DOHH2 (cell line): ENCODE measurements at regions not wholly inside any gene's neighbourhood (a gene's known extent, or its start where the extent isn't known, plus 50 kb on each side); places are given as distances from the start of the nearest gene placed in this dataset.
"Not testable (repeated sequence)": the region's sequence is repeated elsewhere in the genome, so short reads cannot be mapped to it uniquely, and the experiment has no call there.

Experiments
- H3F3A ChIP-seq: fragments of 200-600 bp; sonication (generic), shearing (Covaris generic); 2 replicates; pipeline ENCODE4 v1.6.0; 2016; ENCODE audit warnings: antibody characterized with exemption, mild to moderate bottlenecking; ENCODE audit not compliant: control insufficient read depth, insufficient read depth
- H3K27ac ChIP-seq: fragments of 200-600 bp; sonication (generic); 2 replicates; pipeline ENCODE4 v1.5.1; 2014; ENCODE audit warnings: low read depth, mild to moderate bottlenecking, low read length, moderate library complexity
- H3K27me3 ChIP-seq: fragments of 200-600 bp; sonication (generic); 2 replicates; pipeline ENCODE4 v1.6.1; 2014; ENCODE audit warnings: mild to moderate bottlenecking, low read length, mixed read lengths; ENCODE audit not compliant: control insufficient read depth
- H3K36me3 ChIP-seq: fragments of 200-600 bp; sonication (generic); 2 replicates; pipeline ENCODE4 v1.6.1; 2014; ENCODE audit warnings: mild to moderate bottlenecking, low read length, moderate library complexity, mixed read lengths; ENCODE audit not compliant: control insufficient read depth
- H3K4me1 ChIP-seq: fragments of 200-600 bp; sonication (generic); 2 replicates; pipeline ENCODE4 v1.6.1; 2014; ENCODE audit warnings: mild to moderate bottlenecking, low read length, mixed read lengths; ENCODE audit not compliant: control insufficient read depth
- H3K4me2 ChIP-seq: fragments of 200-600 bp; sonication (generic); 2 replicates; pipeline ENCODE4 v1.6.0; 2014; ENCODE audit warnings: mild to moderate bottlenecking, low read length, moderate library complexity
- H3K4me3 ChIP-seq: fragments of 200-600 bp; sonication (generic); 2 replicates; pipeline ENCODE4 v1.5.1; 2014; ENCODE audit warnings: mild to moderate bottlenecking, low read length, mixed read lengths
- H3K79me2 ChIP-seq: fragments of 200-600 bp; sonication (generic); 2 replicates; pipeline ENCODE4 v1.6.1; 2014; ENCODE audit warnings: mild to moderate bottlenecking, low read length, mixed read lengths; ENCODE audit not compliant: control insufficient read depth
- H3K9me2 ChIP-seq: fragments of 200-600 bp; sonication (generic); replicated peaks from 2 replicates; pipeline ENCODE4 v1.6.1; 2014; ENCODE audit warnings: mild to moderate bottlenecking, low read length, mixed read lengths; ENCODE audit not compliant: control insufficient read depth
- H3K9me3 ChIP-seq: fragments of 200-600 bp; sonication (generic); 2 replicates; pipeline ENCODE4 v1.6.1; 2014; ENCODE audit warnings: antibody characterized with exemption, low read length, mixed read lengths; ENCODE audit not compliant: control insufficient read depth, insufficient read depth
- H4K20me1 ChIP-seq: fragments of 200-600 bp; sonication (generic); 2 replicates; pipeline ENCODE4 v1.6.0; 2014; ENCODE audit warnings: low read depth, mild to moderate bottlenecking, antibody characterized with exemption, low read length, moderate library complexity; ENCODE audit not compliant: control insufficient read depth, insufficient read depth
- EZH2phosphoT487 ChIP-seq: fragments of 200-600 bp; sonication (generic); IDR thresholded peaks from 2 replicates; pipeline ENCODE4 v1.6.1; 2017; ENCODE audit warnings: borderline replicate concordance, mild to moderate bottlenecking, antibody characterized with exemption, low read length, moderate library complexity, mixed read lengths
- TF ChIP-seq, protein P1 (sequence below): fragments of 200-600 bp; sonication (generic); IDR thresholded peaks from one replicate; pipeline ENCODE4 v1.5.1; 2014; ENCODE audit warnings: antibody characterized with exemption, mild to moderate bottlenecking, low read depth, low read length; ENCODE audit not compliant: poor library complexity, severe bottlenecking

GRCh38 chr5:17064241-17064640 lies 128.2 kb upstream of the MYO10 start:
- Histone ChIP-seq H3K79me2 (no peaks in the 10 kb centered on the region), H3K9me3 (no peaks in the 10 kb centered on the region), H4K20me1 (no peaks in the 10 kb centered on the region), H3K9me2 (no peaks in the 10 kb centered on the region), H3K27me3 (no peaks in the 10 kb centered on the region), H3K27ac (no peak overlapping the region), H3K36me3 (no peaks in the 10 kb centered on the region), H3F3A (no peaks in the 10 kb centered on the region), H3K4me3 (no peak overlapping the region), H3K4me1 (no peaks in the 10 kb centered on the region), H3K4me2 (no peak overlapping the region)
- no peak for TF ChIP-seq EZH2phosphoT487
- TF ChIP-seq, protein P1, sequence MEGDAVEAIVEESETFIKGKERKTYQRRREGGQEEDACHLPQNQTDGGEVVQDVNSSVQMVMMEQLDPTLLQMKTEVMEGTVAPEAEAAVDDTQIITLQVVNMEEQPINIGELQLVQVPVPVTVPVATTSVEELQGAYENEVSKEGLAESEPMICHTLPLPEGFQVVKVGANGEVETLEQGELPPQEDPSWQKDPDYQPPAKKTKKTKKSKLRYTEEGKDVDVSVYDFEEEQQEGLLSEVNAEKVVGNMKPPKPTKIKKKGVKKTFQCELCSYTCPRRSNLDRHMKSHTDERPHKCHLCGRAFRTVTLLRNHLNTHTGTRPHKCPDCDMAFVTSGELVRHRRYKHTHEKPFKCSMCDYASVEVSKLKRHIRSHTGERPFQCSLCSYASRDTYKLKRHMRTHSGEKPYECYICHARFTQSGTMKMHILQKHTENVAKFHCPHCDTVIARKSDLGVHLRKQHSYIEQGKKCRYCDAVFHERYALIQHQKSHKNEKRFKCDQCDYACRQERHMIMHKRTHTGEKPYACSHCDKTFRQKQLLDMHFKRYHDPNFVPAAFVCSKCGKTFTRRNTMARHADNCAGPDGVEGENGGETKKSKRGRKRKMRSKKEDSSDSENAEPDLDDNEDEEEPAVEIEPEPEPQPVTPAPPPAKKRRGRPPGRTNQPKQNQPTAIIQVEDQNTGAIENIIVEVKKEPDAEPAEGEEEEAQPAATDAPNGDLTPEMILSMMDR, result no peak

DNA sequence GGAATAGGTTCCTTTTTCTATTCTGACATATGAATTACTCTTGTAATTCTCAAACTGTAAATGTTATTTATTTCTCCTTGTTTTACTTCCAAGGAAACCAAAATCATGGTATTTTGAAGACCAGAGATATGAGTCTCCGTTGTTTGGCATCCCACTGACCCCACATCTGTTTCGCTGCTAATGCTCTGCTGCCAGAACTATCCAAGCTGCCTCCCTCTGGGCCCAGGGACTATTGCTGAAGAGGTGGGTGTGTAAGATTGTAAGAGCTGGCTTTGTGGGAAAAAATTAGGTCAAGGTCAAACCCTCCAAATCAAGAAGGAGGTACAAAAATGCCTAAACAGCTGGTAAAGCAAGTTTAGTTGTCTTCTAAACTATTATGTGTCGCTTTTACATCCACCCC lies 129.4 kb upstream of the MYO10 start:
- no peaks in the 10 kb centered on the region for H3K36me3 ChIP-seq
- H3K9me3 ChIP-seq, result no peaks in the 10 kb centered on the region
- no peaks in the 10 kb centered on the region for H3K9me2 ChIP-seq
- no peaks in the 10 kb centered on the region for H3K79me2 ChIP-seq
- no peak overlapping the region for H3K27ac ChIP-seq
- TF ChIP-seq, protein P1, result no peak
- no peaks in the 10 kb centered on the region for H3F3A ChIP-seq
- no peak overlapping the region for H3K4me3 ChIP-seq
- no peaks in the 10 kb centered on the region for H4K20me1 ChIP-seq
- no peak overlapping the region for H3K4me2 ChIP-seq
- no peaks in the 10 kb centered on the region for H3K4me1 ChIP-seq
- no peaks in the 10 kb centered on the region for H3K27me3 ChIP-seq

GRCh38 chr5:17066026-17066425 lies 129.9 kb upstream of the MYO10 start:
- not testable (repeated sequence) for H3F3A ChIP-seq, H4K20me1 ChIP-seq, H3K27me3 ChIP-seq, H3K4me1 ChIP-seq, H3K9me2 ChIP-seq, H3K9me3 ChIP-seq, H3K4me3 ChIP-seq, H3K36me3 ChIP-seq, H3K79me2 ChIP-seq, H3K4me2 ChIP-seq, H3K27ac ChIP-seq

GRCh38 chr5:17067657-17068392 lies 131.7 kb upstream of the MYO10 start:
- no peaks in the 10 kb centered on the region for H3K27me3 ChIP-seq
- no peaks in the 10 kb centered on the region for H4K20me1 ChIP-seq
- H3K79me2 ChIP-seq, result no peaks in the 10 kb centered on the region
- no peaks in the 10 kb centered on the region for H3K9me2 ChIP-seq
- no peaks in the 10 kb centered on the region for H3K9me3 ChIP-seq
- no peaks in the 10 kb centered on the region for H3K4me1 ChIP-seq
- no peak overlapping the region for H3K27ac ChIP-seq
- no peak for TF ChIP-seq EZH2phosphoT487
- TF ChIP-seq, protein P1, result no peak
- no peak overlapping the region for H3K4me3 ChIP-seq
- H3F3A ChIP-seq, result no peaks in the 10 kb centered on the region
- H3K36me3 ChIP-seq, result no peaks in the 10 kb centered on the region
- H3K4me2 ChIP-seq, result no peak overlapping the region
